ENCODE measurements at regions not wholly inside any gene's neighbourhood (a gene's known extent, or its start where the extent isn't known, plus 50 kb on each side); places are given as distances from the start of the nearest gene placed in this dataset.

GRCh38 chr16:5323284-5324141 is 225.9 kb upstream of the EEF2KMT start:
- no peak for DNase-seq
- H3K9me2 ChIP-seq (replicated peaks; ENCODE audit: insufficient read depth, low read length), result no peaks in the 10 kb centered on the region
- no peak overlapping the region for H3K9ac ChIP-seq (ENCODE audit: low read length)
- no peaks in the 10 kb centered on the region for H3K36me3 ChIP-seq (ENCODE audit: insufficient read depth, low read length)
- no peak overlapping the region for H2AFZ ChIP-seq (ENCODE audit: low read length)
- no peaks in the 10 kb centered on the region for H3K79me2 ChIP-seq (ENCODE audit: low read length)
- no peaks in the 10 kb centered on the region for H3K27me3 ChIP-seq (ENCODE audit: low read length)
- H3K4me1 ChIP-seq (ENCODE audit: low read length), result no peaks in the 10 kb centered on the region
- no peak overlapping the region for H3K4me3 ChIP-seq (ENCODE audit: low read length)
- no peaks in the 10 kb centered on the region for H4K20me1 ChIP-seq (ENCODE audit: insufficient read depth, low read depth, low read length)
- no peak overlapping the region for H3K27ac ChIP-seq (ENCODE audit: low read length)
- H3K4me2 ChIP-seq (ENCODE audit: low read depth, low read length, poor library complexity, severe bottlenecking), result no peak overlapping the region
- no peaks in the 10 kb centered on the region for H3K9me3 ChIP-seq (ENCODE audit: low read length)

GRCh38 chr16:5321930-5322329 is 224.3 kb upstream of the EEF2KMT start:
- H2AFZ ChIP-seq (ENCODE audit: low read length), result no peak overlapping the region
- H3K4me2 ChIP-seq (ENCODE audit: low read depth, low read length, poor library complexity, severe bottlenecking), result no peak overlapping the region
- H3K79me2 ChIP-seq (ENCODE audit: low read length), result no peaks in the 10 kb centered on the region
- no peak overlapping the region for H3K4me3 ChIP-seq (ENCODE audit: low read length)
- no peaks in the 10 kb centered on the region for H3K27me3 ChIP-seq (ENCODE audit: low read length)
- no peaks in the 10 kb centered on the region for H3K9me2 ChIP-seq (replicated peaks; ENCODE audit: insufficient read depth, low read length)
- no peaks in the 10 kb centered on the region for H4K20me1 ChIP-seq (ENCODE audit: insufficient read depth, low read depth, low read length)
- DNase-seq, result no peak
- no peak overlapping the region for H3K9ac ChIP-seq (ENCODE audit: low read length)
- no peaks in the 10 kb centered on the region for H3K36me3 ChIP-seq (ENCODE audit: insufficient read depth, low read length)
- no peak overlapping the region for H3K27ac ChIP-seq (ENCODE audit: low read length)
- no peaks in the 10 kb centered on the region for H3K4me1 ChIP-seq (ENCODE audit: low read length)
- H3K9me3 ChIP-seq (ENCODE audit: low read length), result no peaks in the 10 kb centered on the region

- no peak overlapping the region for H2AFZ ChIP-seq (ENCODE audit: low read length)
- no peaks in the 10 kb centered on the region for H3K79me2 ChIP-seq (ENCODE audit: low read length)
- no peaks in the 10 kb centered on the region for H3K27me3 ChIP-seq (ENCODE audit: low read length)
Measured at GRCh38 chr16:5319799-5320198, 222.2 kb upstream of the EEF2KMT start.

GRCh38 chr16:5315914-5316313 is 218.3 kb upstream of the EEF2KMT start:
- no peaks in the 10 kb centered on the region for H3K4me1 ChIP-seq (ENCODE audit: low read length)
- no peak for DNase-seq
- no peaks in the 10 kb centered on the region for H3K27me3 ChIP-seq (ENCODE audit: low read length)
- no peaks in the 10 kb centered on the region for H3K9me2 ChIP-seq (replicated peaks; ENCODE audit: insufficient read depth, low read length)
- no peak overlapping the region for H3K4me3 ChIP-seq (ENCODE audit: low read length)
- no peaks in the 10 kb centered on the region for H3K36me3 ChIP-seq (ENCODE audit: insufficient read depth, low read length)
- no peaks in the 10 kb centered on the region for H3K79me2 ChIP-seq (ENCODE audit: low read length)
- no peaks in the 10 kb centered on the region for H3K9me3 ChIP-seq (ENCODE audit: low read length)
- no peak overlapping the region for H3K9ac ChIP-seq (ENCODE audit: low read length)
- no peaks in the 10 kb centered on the region for H4K20me1 ChIP-seq (ENCODE audit: insufficient read depth, low read depth, low read length)
- no peak overlapping the region for H3K4me2 ChIP-seq (ENCODE audit: low read depth, low read length, poor library complexity, severe bottlenecking)
- no peak overlapping the region for H3K27ac ChIP-seq (ENCODE audit: low read length)
- no peak overlapping the region for H2AFZ ChIP-seq (ENCODE audit: low read length)

More at GRCh38 chr16:5319799-5320198, 222.2 kb upstream of the EEF2KMT start:
- Histone ChIP-seq H3K4me1 (ENCODE audit: low read length) (no peaks in the 10 kb centered on the region), H4K20me1 (ENCODE audit: insufficient read depth, low read depth, low read length) (no peaks in the 10 kb centered on the region), H3K4me2 (ENCODE audit: low read depth, low read length, poor library complexity, severe bottlenecking) (no peak overlapping the region), H3K9ac (ENCODE audit: low read length) (no peak overlapping the region), H3K4me3 (ENCODE audit: low read length) (no peak overlapping the region), H3K36me3 (ENCODE audit: insufficient read depth, low read length) (no peaks in the 10 kb centered on the region), H3K9me2 (replicated peaks; ENCODE audit: insufficient read depth, low read length) (no peaks in the 10 kb centered on the region), H3K9me3 (ENCODE audit: low read length) (no peaks in the 10 kb centered on the region), H3K27ac (ENCODE audit: low read length) (no peak overlapping the region)
- no peak for DNase-seq

- no peaks in the 10 kb centered on the region for H3K36me3 ChIP-seq (ENCODE audit: insufficient read depth, low read length)
- H3K9ac ChIP-seq (ENCODE audit: low read length), result no peak overlapping the region
- H4K20me1 ChIP-seq (ENCODE audit: insufficient read depth, low read depth, low read length), result no peaks in the 10 kb centered on the region
- no peaks in the 10 kb centered on the region for H3K79me2 ChIP-seq (ENCODE audit: low read length)
- DNase-seq, result no peak
- no peaks in the 10 kb centered on the region for H3K27me3 ChIP-seq (ENCODE audit: low read length)
- H3K4me1 ChIP-seq (ENCODE audit: low read length), result no peaks in the 10 kb centered on the region
- no peaks in the 10 kb centered on the region for H3K9me3 ChIP-seq (ENCODE audit: low read length)
- H3K27ac ChIP-seq (ENCODE audit: low read length), result no peak overlapping the region
- H2AFZ ChIP-seq (ENCODE audit: low read length), result no peak overlapping the region
- H3K4me2 ChIP-seq (ENCODE audit: low read depth, low read length, poor library complexity, severe bottlenecking), result no peak overlapping the region
- no peak overlapping the region for H3K4me3 ChIP-seq (ENCODE audit: low read length)
- H3K9me2 ChIP-seq (replicated peaks; ENCODE audit: insufficient read depth, low read length), result no peaks in the 10 kb centered on the region
Measured at GRCh38 chr16:5314377-5314776, 216.8 kb upstream of the EEF2KMT start.

GRCh38 chr16:5309946-5310611 is 212.5 kb upstream of the EEF2KMT start:
- Histone ChIP-seq H3K36me3 (ENCODE audit: insufficient read depth, low read length) (no peaks in the 10 kb centered on the region), H3K79me2 (ENCODE audit: low read length) (no peaks in the 10 kb centered on the region), H3K27ac (ENCODE audit: low read length) (no peak overlapping the region), H3K27me3 (ENCODE audit: low read length) (no peaks in the 10 kb centered on the region), H3K4me2 (ENCODE audit: low read depth, low read length, poor library complexity, severe bottlenecking) (no peak overlapping the region), H3K4me3 (ENCODE audit: low read length) (no peak overlapping the region), H3K4me1 (ENCODE audit: low read length) (no peaks in the 10 kb centered on the region), H2AFZ (ENCODE audit: low read length) (no peak overlapping the region), H3K9ac (ENCODE audit: low read length) (no peak overlapping the region), H3K9me2 (replicated peaks; ENCODE audit: insufficient read depth, low read length) (no peaks in the 10 kb centered on the region), H3K9me3 (ENCODE audit: low read length) (no peaks in the 10 kb centered on the region), H4K20me1 (ENCODE audit: insufficient read depth, low read depth, low read length) (no peaks in the 10 kb centered on the region)
- no peak for DNase-seq

- H3K4me1 ChIP-seq (ENCODE audit: low read length), result no peaks in the 10 kb centered on the region
- no peaks in the 10 kb centered on the region for H3K27me3 ChIP-seq (ENCODE audit: low read length)
- DNase-seq, result no peak
- H3K27ac ChIP-seq (ENCODE audit: low read length), result no peak overlapping the region
- no peaks in the 10 kb centered on the region for H3K79me2 ChIP-seq (ENCODE audit: low read length)
- no peaks in the 10 kb centered on the region for H3K9me2 ChIP-seq (replicated peaks; ENCODE audit: insufficient read depth, low read length)
- no peak overlapping the region for H3K9ac ChIP-seq (ENCODE audit: low read length)
- peaks cover 3% of the 10 kb centered on the region; the same call in 1 of the 2 replicates for H3K9me3 ChIP-seq (ENCODE audit: low read length)
- no peak overlapping the region for H2AFZ ChIP-seq (ENCODE audit: low read length)
- no peaks in the 10 kb centered on the region for H3K36me3 ChIP-seq (ENCODE audit: insufficient read depth, low read length)
- H3K4me3 ChIP-seq (ENCODE audit: low read length), result no peak overlapping the region
- no peak overlapping the region for H3K4me2 ChIP-seq (ENCODE audit: low read depth, low read length, poor library complexity, severe bottlenecking)
- no peaks in the 10 kb centered on the region for H4K20me1 ChIP-seq (ENCODE audit: insufficient read depth, low read depth, low read length)
Measured at GRCh38 chr16:5305023-5305422, 207.4 kb upstream of the EEF2KMT start.

GRCh38 chr16:5302372-5303114 is 204.9 kb upstream of the EEF2KMT start:
- DNase-seq, result no peak
- Histone ChIP-seq H3K9me3 (ENCODE audit: low read length) (peaks cover 3% of the 10 kb centered on the region; the same call in 1 of the 2 replicates), H3K4me3 (ENCODE audit: low read length) (no peak overlapping the region), H3K27ac (ENCODE audit: low read length) (no peak overlapping the region), H4K20me1 (ENCODE audit: insufficient read depth, low read depth, low read length) (no peaks in the 10 kb centered on the region), H3K36me3 (ENCODE audit: insufficient read depth, low read length) (no peaks in the 10 kb centered on the region), H2AFZ (ENCODE audit: low read length) (no peak overlapping the region), H3K9me2 (replicated peaks; ENCODE audit: insufficient read depth, low read length) (no peaks in the 10 kb centered on the region), H3K27me3 (ENCODE audit: low read length) (no peaks in the 10 kb centered on the region), H3K4me2 (ENCODE audit: low read depth, low read length, poor library complexity, severe bottlenecking) (no peak overlapping the region), H3K79me2 (ENCODE audit: low read length) (no peaks in the 10 kb centered on the region), H3K9ac (ENCODE audit: low read length) (no peak overlapping the region), H3K4me1 (ENCODE audit: low read length) (no peaks in the 10 kb centered on the region)

Measured in Karpas-422 (cell line).